GM12878 (cell line): ENCODE measurements at regions not wholly inside any gene's neighbourhood (a gene's known extent, or its start where the extent isn't known, plus 50 kb on each side); places are given as distances from the start of the nearest gene placed in this dataset.

ENCODE experiments used
- ATAC-seq: fragments of 200-7000 bp; cut with Tn5 transposase; 3 replicates; pipeline ENCODE4 v1.9.1; 2020; ENCODE audit warnings: mild to moderate bottlenecking, moderate library complexity
- BruUV-seq: library from RNA; stranded (reverse); fragments of 400-500 nt; replicated peaks from 2 replicates; lab custom pipeline; 2021; lab: Mats Ljungman, UMichigan
- CTCF ChIA-PET: fragments of 300-600 bp; sonication (Branson Sonifier 250); formaldehyde crosslinking; extraction: SDS; loops from one replicate; lab custom pipeline; 2021; ENCODE audit warnings: inconsistent platforms; lab: Yijun Ruan, JAX
- POLR2A ChIA-PET: fragments of 350-600 bp; formaldehyde crosslinking; extraction: SDS; loops from one replicate; lab custom pipeline; 2021; ENCODE audit warnings: inconsistent platforms; lab: Charles Lee
- RAD21 ChIA-PET: fragments of 300-600 bp; sonication (Branson Sonifier 250); formaldehyde crosslinking; loops from one replicate; lab custom pipeline; 2023; ENCODE audit warnings: antibody characterized with exemption; ENCODE audit not compliant: unreplicated experiment; lab: Charles Lee
- SMC1A ChIA-PET: fragments of 300-600 bp; sonication (Branson Sonifier 250); formaldehyde crosslinking; loops from one replicate; lab custom pipeline; 2023; ENCODE audit not compliant: unreplicated experiment, uncharacterized antibody; lab: Charles Lee
- DNase-seq: peaks from one replicate; pipeline ENCODE4 v3.0.0-alpha.2; 2011; ENCODE audit warnings: low read depth, low spot score
- FAIRE-seq: peaks from 3 replicates; lab custom pipeline; 2011; peaks lifted over from hg19 to GRCh38; lab: Jason Lieb, UNC
- H2AFZ ChIP-seq: 2 replicates; pipeline ENCODE4 v1.6.0; 2011; ENCODE audit warnings: low read depth, low read length, control low read depth; ENCODE audit not compliant: control insufficient read depth
- H3K27ac ChIP-seq: 2 replicates; pipeline ENCODE4 v1.5.1; 2011; ENCODE audit warnings: control low read depth; ENCODE audit not compliant: control insufficient read depth, insufficient read depth
- H3K27me3 ChIP-seq, 2 experiments: replicated peaks in 1 of 2; 2 replicates each; pipeline versions ENCODE4 v1.6.0 to v1.6.1; 2011; ENCODE audit warnings: low read length in 1 of 2; ENCODE audit not compliant: control insufficient read depth in 2 of 2, insufficient read depth in 2 of 2
- H3K36me3 ChIP-seq, 2 experiments: 2 replicates each; pipeline ENCODE4 v1.5.1; 2011; ENCODE audit warnings: low read length in 1 of 2; ENCODE audit not compliant: control insufficient read depth in 2 of 2, insufficient read depth in 2 of 2
- H3K4me1 ChIP-seq: 2 replicates; pipeline ENCODE4 v1.6.1; 2011; ENCODE audit warnings: mild to moderate bottlenecking, low read length, moderate library complexity, mixed read lengths; ENCODE audit not compliant: control insufficient read depth, insufficient read depth
- H3K4me2 ChIP-seq: 2 replicates; pipeline ENCODE4 v1.6.0; 2011; ENCODE audit warnings: control low read depth; ENCODE audit not compliant: control insufficient read depth, insufficient read depth
- H3K4me3 ChIP-seq: fragments of 200-600 bp; sonication (generic); 2 replicates; pipeline ENCODE4 v1.5.1; 2016
- H3K79me2 ChIP-seq: 2 replicates; pipeline ENCODE4 v1.6.0; 2011; ENCODE audit warnings: low read length; ENCODE audit not compliant: control insufficient read depth, insufficient read depth
- H3K9ac ChIP-seq: 2 replicates; pipeline ENCODE4 v1.8.0; 2011; ENCODE audit warnings: low read length, control low read depth, mixed read lengths; ENCODE audit not compliant: control insufficient read depth, insufficient read depth
- H3K9me3 ChIP-seq: replicated peaks from 3 replicates; pipeline ENCODE4 v1.5.1; 2011; ENCODE audit warnings: mild to moderate bottlenecking, low read length; ENCODE audit not compliant: control insufficient read depth, insufficient read depth
- H4K20me1 ChIP-seq: 2 replicates; pipeline ENCODE4 v1.6.0; 2011; ENCODE audit not compliant: control insufficient read depth, insufficient read depth
- BACH1 ChIP-seq: fragments of 450-650 bp; IDR thresholded peaks from 2 replicates; pipeline ENCODE4 v1.6.1; 2017; ENCODE audit warnings: mild to moderate bottlenecking, borderline replicate concordance
- CHD2 ChIP-seq: IDR thresholded peaks from 2 replicates; pipeline ENCODE4 v1.6.1; 2011; ENCODE audit warnings: low read depth, low read length, improper control_type of control experiment, borderline replicate concordance
- E2F4 ChIP-seq: IDR thresholded peaks from 2 replicates; pipeline ENCODE4 v1.6.1; 2012; ENCODE audit warnings: low read depth, low read length, improper control_type of control experiment
- LARP7 ChIP-seq: fragments of 450-650 bp; IDR thresholded peaks from 2 replicates; pipeline ENCODE4 v1.6.1; 2017; ENCODE audit warnings: mild to moderate bottlenecking
- MYC ChIP-seq: IDR thresholded peaks from 2 replicates; pipeline ENCODE4 v1.6.1; 2011; ENCODE audit warnings: mild to moderate bottlenecking, low read length, moderate library complexity, inconsistent platforms; ENCODE audit not compliant: insufficient read depth, insufficient replicate concordance, insufficient read length, severe bottlenecking
- NKRF ChIP-seq: fragments of 450-650 bp; conservative IDR thresholded peaks from 2 replicates; pipeline ENCODE4 v1.6.1; 2017; ENCODE audit warnings: mild to moderate bottlenecking, moderate library complexity
- RBBP5 ChIP-seq: fragments of 200-600 bp; sonication (generic); conservative IDR thresholded peaks from 2 replicates; pipeline ENCODE4 v1.6.1; 2016
- SKIL ChIP-seq: fragments of 450-650 bp; IDR thresholded peaks from 2 replicates; pipeline ENCODE4 v1.6.1; 2017; ENCODE audit warnings: mild to moderate bottlenecking, low read depth, inconsistent platforms; ENCODE audit not compliant: poor library complexity, severe bottlenecking
- in situ Hi-C: fragments of 300-500 bp; cut with MboI; formaldehyde crosslinking; loops from 9 replicates; pipeline ENCODE4 v1.14.3; 2018; ENCODE audit warnings: mixed read lengths
- intact Hi-C: fragments of 100-400 bp; cut with micrococcal nuclease; formaldehyde crosslinking; loops from one replicate; pipeline ENCODE4 v1.14.2; 2022; ENCODE audit not compliant: unreplicated experiment
- TF ChIP-seq, protein P1 (sequence below): fragments of 450-650 bp; IDR thresholded peaks from 2 replicates; pipeline ENCODE4 v1.6.1; 2017; ENCODE audit warnings: antibody characterized with exemption, mild to moderate bottlenecking, moderate library complexity

GRCh38 chr13:34224877-34225276 is 406.9 kb downstream of the RFC3 start (continued):
- no peak for TF ChIP-seq SKIL

DNA sequence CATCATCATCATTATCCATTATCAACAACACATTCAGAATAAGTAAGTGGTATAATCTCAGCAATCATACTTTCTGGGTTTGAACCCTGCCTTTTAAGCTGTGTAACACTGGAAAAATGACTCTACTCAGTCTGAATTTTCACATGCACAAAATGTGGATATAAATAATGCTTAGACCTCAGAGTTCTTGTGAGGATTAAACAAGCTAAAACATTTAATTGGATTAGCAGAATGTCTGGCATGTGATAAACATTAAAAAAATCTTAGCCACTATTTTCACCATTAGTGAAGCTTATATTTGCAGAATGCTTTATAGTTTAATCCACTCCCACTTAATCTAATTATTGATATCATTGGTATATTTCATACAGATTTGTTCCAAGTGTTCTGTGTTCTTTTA is 412.3 kb downstream of the RFC3 start:
- Histone ChIP-seq H3K9ac (no peak overlapping the region), H4K20me1 (no peaks in the 10 kb centered on the region), H3K27me3 (no peaks in the 10 kb centered on the region), H3K27ac (no peak overlapping the region), H3K36me3 (no peaks in the 10 kb centered on the region), H3K4me3 (no peak overlapping the region), H3K79me2 (no peaks in the 10 kb centered on the region), H3K4me1 (no peaks in the 10 kb centered on the region), H3K9me3 (no peaks in the 10 kb centered on the region), H2AFZ (no peak overlapping the region), H3K4me2 (no peak overlapping the region)
- ATAC-seq = no peak
- intact Hi-C loops (no loop called here), in situ Hi-C loops (no loop called here)
- no peak for FAIRE-seq
- ChIA-PET CTCF (no interaction called here), RAD21 (no interaction called here), POLR2A (no interaction called here), SMC1A (no interaction called here)
- DNase-seq = no peak
- no TSS peak for BruUV-seq
- TF ChIP-seq NKRF (no peak), BACH1 (no peak), LARP7 (no peak), RBBP5 (no peak), CHD2 (no peak), E2F4 (no peak), MYC (no peak)
- TF ChIP-seq, protein P1, sequence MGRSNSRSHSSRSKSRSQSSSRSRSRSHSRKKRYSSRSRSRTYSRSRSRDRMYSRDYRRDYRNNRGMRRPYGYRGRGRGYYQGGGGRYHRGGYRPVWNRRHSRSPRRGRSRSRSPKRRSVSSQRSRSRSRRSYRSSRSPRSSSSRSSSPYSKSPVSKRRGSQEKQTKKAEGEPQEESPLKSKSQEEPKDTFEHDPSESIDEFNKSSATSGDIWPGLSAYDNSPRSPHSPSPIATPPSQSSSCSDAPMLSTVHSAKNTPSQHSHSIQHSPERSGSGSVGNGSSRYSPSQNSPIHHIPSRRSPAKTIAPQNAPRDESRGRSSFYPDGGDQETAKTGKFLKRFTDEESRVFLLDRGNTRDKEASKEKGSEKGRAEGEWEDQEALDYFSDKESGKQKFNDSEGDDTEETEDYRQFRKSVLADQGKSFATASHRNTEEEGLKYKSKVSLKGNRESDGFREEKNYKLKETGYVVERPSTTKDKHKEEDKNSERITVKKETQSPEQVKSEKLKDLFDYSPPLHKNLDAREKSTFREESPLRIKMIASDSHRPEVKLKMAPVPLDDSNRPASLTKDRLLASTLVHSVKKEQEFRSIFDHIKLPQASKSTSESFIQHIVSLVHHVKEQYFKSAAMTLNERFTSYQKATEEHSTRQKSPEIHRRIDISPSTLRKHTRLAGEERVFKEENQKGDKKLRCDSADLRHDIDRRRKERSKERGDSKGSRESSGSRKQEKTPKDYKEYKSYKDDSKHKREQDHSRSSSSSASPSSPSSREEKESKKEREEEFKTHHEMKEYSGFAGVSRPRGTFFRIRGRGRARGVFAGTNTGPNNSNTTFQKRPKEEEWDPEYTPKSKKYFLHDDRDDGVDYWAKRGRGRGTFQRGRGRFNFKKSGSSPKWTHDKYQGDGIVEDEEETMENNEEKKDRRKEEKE = no peak
